GM12874 (cell line): ENCODE measurements at regions not wholly inside any gene's neighbourhood (a gene's known extent, or its start where the extent isn't known, plus 50 kb on each side); places are given as distances from the start of the nearest gene placed in this dataset.

Experiments used
- CTCF ChIP-seq: IDR thresholded peaks from 2 replicates; pipeline ENCODE4 v1.5.1; 2011; ENCODE audit warnings: low read depth, mild to moderate bottlenecking, control low read depth, low read length, moderate library complexity; ENCODE audit not compliant: insufficient read depth

- no peak for TF ChIP-seq CTCF
Measured at GRCh38 chr20:16864963-16865362, 116.8 kb downstream of the OTOR start.

DNA sequence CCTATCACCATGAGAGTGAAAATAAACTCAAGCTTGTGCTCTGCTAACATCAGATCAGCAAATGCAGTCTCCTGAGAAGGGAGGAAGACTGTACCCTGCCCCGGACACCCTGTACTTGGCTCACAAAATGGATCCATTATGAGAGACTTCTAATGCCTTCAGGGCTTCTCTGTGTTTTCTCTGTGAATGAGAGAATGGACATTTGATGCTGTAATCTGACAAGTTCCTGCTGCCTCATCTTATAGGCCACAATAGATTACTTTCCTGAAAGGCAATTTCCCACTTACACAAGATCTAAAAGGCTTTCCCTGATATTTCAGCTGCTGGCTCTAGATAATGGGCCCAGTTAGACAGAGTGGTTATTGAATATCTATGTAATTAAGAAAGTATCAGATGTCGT, 117.2 kb downstream of the OTOR start:
- TF ChIP-seq CTCF: no peak

- TF ChIP-seq CTCF: no peak
Measured at GRCh38 chr20:16877053-16877554, 128.9 kb downstream of the OTOR start.

DNA sequence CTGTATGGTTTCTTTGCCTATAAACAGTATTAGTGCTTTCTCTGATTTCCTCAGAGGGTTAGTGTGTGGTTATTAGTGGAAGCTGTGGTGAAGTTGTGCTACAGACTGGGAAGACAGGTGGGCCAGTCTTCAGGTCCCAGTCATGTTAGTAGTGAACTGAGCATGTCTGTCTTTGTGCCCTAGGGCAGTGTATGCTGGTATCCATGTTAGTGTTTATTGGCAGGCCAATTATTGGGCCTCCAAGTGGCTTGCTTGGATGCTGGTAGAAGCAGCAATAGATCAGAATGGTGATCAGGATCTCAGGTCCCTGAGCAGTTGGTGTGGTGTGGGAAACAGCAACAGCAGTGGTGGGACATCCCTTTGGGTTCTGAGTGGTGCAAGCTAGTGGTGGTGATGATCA, 137.6 kb downstream of the OTOR start:
- TF ChIP-seq CTCF: no peak

GRCh38 chr20:16898433-16898832, 150.3 kb downstream of the OTOR start:
- no peak for TF ChIP-seq CTCF

- no peak for TF ChIP-seq CTCF
Measured at GRCh38 chr20:16902662-16903061, 154.5 kb downstream of the OTOR start.

DNA sequence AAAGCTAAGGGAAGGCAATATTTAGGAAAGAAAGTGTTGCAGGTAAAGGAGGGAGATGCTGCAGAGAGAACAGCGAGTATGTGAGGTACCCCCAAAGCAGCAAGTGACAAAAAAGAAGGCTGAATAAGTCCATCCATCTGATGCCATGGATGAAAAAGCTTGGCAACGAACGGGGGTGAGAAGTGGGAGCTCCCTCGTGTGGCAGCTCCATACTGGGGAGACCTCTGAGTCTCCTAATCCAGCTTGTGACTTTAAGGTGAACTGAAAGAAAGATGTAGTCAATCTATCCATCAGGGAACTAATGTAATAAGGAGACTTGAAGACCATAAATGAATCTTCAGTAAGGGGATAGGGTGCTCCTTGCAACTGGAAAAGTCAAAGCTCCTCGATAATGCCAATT, 156.6 kb downstream of the OTOR start:
- TF ChIP-seq CTCF: no peak

GRCh38 chr20:16914277-16914676, 166.1 kb downstream of the OTOR start:
- no peak for TF ChIP-seq CTCF
